ENCODE measurements at regions not wholly inside any gene's neighbourhood (a gene's known extent, or its start where the extent isn't known, plus 50 kb on each side); places are given as distances from the start of the nearest gene placed in this dataset.

GRCh38 chr1:30376054-30376697, 347.2 kb downstream of the MATN1 start:
- TF ChIP-seq GATA2 (IDR thresholded peaks at IDR 0.05; ENCODE audit: low read depth, low read length) (no peak), GATA3 (IDR thresholded peaks at IDR 0.05; ENCODE audit: low read depth, low read length) (no peak)

Data from SH-SY5Y (cell line).